ENCODE measurements at regions not wholly inside any gene's neighbourhood (a gene's known extent, or its start where the extent isn't known, plus 50 kb on each side); places are given as distances from the start of the nearest gene placed in this dataset.
"Not testable (repeated sequence)": the region's sequence is repeated elsewhere in the genome, so short reads cannot be mapped to it uniquely, and the experiment has no call there.

- DNase-seq = not testable (repeated sequence)
These were observed 49.9 kb upstream of the PGBD5 start for GRCh38 chr1:230475856-230476621.

Data from hematopoietic multipotent progenitor cell treated with erythropoietin and hydrocortisone succinate and interleukin-3 and kit ligand, for 6 days (in vitro differentiated cells).